ENCODE measurements at regions not wholly inside any gene's neighbourhood (a gene's known extent, or its start where the extent isn't known, plus 50 kb on each side); places are given as distances from the start of the nearest gene placed in this dataset.

DNA sequence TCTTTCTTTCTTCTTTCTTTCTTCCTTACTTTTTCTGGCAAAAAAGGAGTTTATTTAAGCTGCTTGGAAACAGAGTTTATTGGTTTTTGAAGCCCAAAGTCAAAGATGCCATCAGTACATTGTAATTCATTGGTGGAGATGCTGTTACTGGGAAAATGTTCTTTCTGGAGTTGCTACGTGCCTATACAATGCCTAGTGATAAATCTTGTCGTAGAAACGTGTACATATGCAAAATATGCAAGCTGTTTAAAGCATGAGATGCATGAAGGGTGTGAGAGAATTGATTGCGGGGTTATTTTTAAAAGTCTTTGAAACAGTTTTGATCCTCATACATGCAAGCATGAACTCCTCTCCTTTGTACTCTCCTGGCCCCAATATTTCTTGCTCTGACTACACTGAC is 1060.6 kb upstream of the NCAM2 start:
- Mint-ChIP-seq H3K36me3 (ENCODE audit: low read depth, unreplicated experiment) (no peaks in the 10 kb centered on the region), H3K4me3 (ENCODE audit: unreplicated experiment) (no peak overlapping the region), H3K27ac (ENCODE audit: unreplicated experiment) (no peak overlapping the region), H3K4me1 (ENCODE audit: low read depth, unreplicated experiment) (no peaks in the 10 kb centered on the region), H3K9me3 (ENCODE audit: unreplicated experiment) (no peaks in the 10 kb centered on the region), H3K27me3 (ENCODE audit: low read depth, unreplicated experiment) (no peaks in the 10 kb centered on the region)
- FAIRE-seq, result no peak
- Histone ChIP-seq H3K4me3 (ENCODE audit: insufficient read depth, low read depth, low read length) (no peak overlapping the region), H3K36me3 (ENCODE audit: insufficient read depth, low read length) (no peaks in the 10 kb centered on the region), H3K4me1 (ENCODE audit: insufficient read depth, low read length) (no peaks in the 10 kb centered on the region), H3K4me2 (ENCODE audit: low read length) (no peak overlapping the region), H3K27me3 (ENCODE audit: insufficient read depth, low read length) (no peaks in the 10 kb centered on the region), H3K27ac (ENCODE audit: low read depth, low read length) (no peak overlapping the region), H2AFZ (ENCODE audit: low read depth, low read length) (no peak overlapping the region), H3K79me2 (ENCODE audit: insufficient read depth, low read length) (no peaks in the 10 kb centered on the region), H3K9me3 (ENCODE audit: insufficient read depth, low read depth, low read length) (no peaks in the 10 kb centered on the region), H4K20me1 (ENCODE audit: insufficient read depth, low read length) (no peaks in the 10 kb centered on the region), H3K9ac (ENCODE audit: low read length) (no peak overlapping the region)
- no peak for DNase-seq (ENCODE audit: low read depth)
- no peak for TF ChIP-seq EZH2 (IDR thresholded peaks at IDR 0.05; ENCODE audit: insufficient read depth, low read length)
- TF ChIP-seq, protein P1, sequence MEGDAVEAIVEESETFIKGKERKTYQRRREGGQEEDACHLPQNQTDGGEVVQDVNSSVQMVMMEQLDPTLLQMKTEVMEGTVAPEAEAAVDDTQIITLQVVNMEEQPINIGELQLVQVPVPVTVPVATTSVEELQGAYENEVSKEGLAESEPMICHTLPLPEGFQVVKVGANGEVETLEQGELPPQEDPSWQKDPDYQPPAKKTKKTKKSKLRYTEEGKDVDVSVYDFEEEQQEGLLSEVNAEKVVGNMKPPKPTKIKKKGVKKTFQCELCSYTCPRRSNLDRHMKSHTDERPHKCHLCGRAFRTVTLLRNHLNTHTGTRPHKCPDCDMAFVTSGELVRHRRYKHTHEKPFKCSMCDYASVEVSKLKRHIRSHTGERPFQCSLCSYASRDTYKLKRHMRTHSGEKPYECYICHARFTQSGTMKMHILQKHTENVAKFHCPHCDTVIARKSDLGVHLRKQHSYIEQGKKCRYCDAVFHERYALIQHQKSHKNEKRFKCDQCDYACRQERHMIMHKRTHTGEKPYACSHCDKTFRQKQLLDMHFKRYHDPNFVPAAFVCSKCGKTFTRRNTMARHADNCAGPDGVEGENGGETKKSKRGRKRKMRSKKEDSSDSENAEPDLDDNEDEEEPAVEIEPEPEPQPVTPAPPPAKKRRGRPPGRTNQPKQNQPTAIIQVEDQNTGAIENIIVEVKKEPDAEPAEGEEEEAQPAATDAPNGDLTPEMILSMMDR (IDR thresholded peaks at IDR 0.05; ENCODE audit: insufficient read depth, low read depth, low read length), result no peak

DNA sequence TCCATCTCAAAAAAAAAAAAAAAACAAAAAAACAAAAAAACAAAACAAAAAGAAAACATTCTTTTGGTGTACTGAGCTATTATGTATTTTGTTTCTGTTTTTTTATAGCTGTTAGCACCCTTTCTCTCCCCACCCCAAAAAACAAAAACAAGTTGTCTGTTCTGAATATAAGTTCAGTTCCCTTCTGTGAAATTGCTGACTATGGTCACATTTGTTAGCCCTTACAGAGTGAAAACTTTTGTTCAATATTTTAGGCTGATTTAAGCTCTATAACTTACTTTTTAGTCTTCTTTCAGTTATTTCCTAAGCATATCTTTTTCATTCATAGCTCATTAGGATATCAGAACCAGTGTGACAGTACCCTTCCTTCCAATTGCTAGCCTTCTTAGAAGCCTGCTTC is 1056.6 kb upstream of the NCAM2 start:
- DNase-seq (ENCODE audit: low read depth), result no peak
- Histone ChIP-seq H3K9ac (ENCODE audit: low read length) (no peak overlapping the region), H3K4me1 (ENCODE audit: insufficient read depth, low read length) (no peaks in the 10 kb centered on the region), H4K20me1 (ENCODE audit: insufficient read depth, low read length) (no peaks in the 10 kb centered on the region), H3K9me3 (ENCODE audit: insufficient read depth, low read depth, low read length) (no peaks in the 10 kb centered on the region), H3K36me3 (ENCODE audit: insufficient read depth, low read length) (no peaks in the 10 kb centered on the region), H3K79me2 (ENCODE audit: insufficient read depth, low read length) (no peaks in the 10 kb centered on the region), H3K27me3 (ENCODE audit: insufficient read depth, low read length) (no peaks in the 10 kb centered on the region), H2AFZ (ENCODE audit: low read depth, low read length) (no peak overlapping the region), H3K4me3 (ENCODE audit: insufficient read depth, low read depth, low read length) (no peak overlapping the region), H3K27ac (ENCODE audit: low read depth, low read length) (no peak overlapping the region), H3K4me2 (ENCODE audit: low read length) (no peak overlapping the region)
- Mint-ChIP-seq H3K27ac (ENCODE audit: unreplicated experiment) (no peak overlapping the region), H3K27me3 (ENCODE audit: low read depth, unreplicated experiment) (no peaks in the 10 kb centered on the region), H3K36me3 (ENCODE audit: low read depth, unreplicated experiment) (no peaks in the 10 kb centered on the region), H3K9me3 (ENCODE audit: unreplicated experiment) (no peaks in the 10 kb centered on the region), H3K4me3 (ENCODE audit: unreplicated experiment) (no peak overlapping the region), H3K4me1 (ENCODE audit: low read depth, unreplicated experiment) (no peaks in the 10 kb centered on the region)
- no peak for FAIRE-seq
- TF ChIP-seq EZH2 (IDR thresholded peaks at IDR 0.05; ENCODE audit: insufficient read depth, low read length), result no peak
- TF ChIP-seq, protein P1 (IDR thresholded peaks at IDR 0.05; ENCODE audit: insufficient read depth, low read depth, low read length), result no peak

DNA sequence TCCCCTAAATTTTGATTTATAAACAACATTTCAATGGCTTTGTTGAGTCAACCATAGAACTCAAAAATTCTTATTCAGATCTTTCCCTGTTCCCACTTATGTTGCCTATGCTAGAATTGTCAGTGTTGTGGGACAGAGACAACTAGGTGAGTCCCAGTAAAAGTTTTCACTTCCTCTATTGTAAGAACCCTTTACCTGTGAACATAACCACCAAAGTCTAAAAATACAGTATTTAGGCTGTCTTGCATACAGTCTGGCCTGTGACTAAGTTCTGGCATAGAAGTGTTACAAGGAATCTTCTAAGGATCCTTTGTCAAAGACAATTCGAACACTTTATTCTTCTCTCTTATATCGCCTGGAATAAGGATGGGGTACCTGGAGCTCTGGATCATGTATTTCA is 1047.9 kb upstream of the NCAM2 start:
- DNase-seq (ENCODE audit: low read depth) (no peak), FAIRE-seq (no peak)
- Histone ChIP-seq H3K36me3 (ENCODE audit: insufficient read depth, low read length) (no peaks in the 10 kb centered on the region), H4K20me1 (ENCODE audit: insufficient read depth, low read length) (no peaks in the 10 kb centered on the region), H2AFZ (ENCODE audit: low read depth, low read length) (no peak overlapping the region), H3K27me3 (ENCODE audit: insufficient read depth, low read length) (no peaks in the 10 kb centered on the region), H3K79me2 (ENCODE audit: insufficient read depth, low read length) (no peaks in the 10 kb centered on the region), H3K4me3 (ENCODE audit: insufficient read depth, low read depth, low read length) (no peak overlapping the region), H3K9me3 (ENCODE audit: insufficient read depth, low read depth, low read length) (peaks cover 2% of the 10 kb centered on the region), H3K27ac (ENCODE audit: low read depth, low read length) (no peak overlapping the region), H3K4me1 (ENCODE audit: insufficient read depth, low read length) (no peaks in the 10 kb centered on the region), H3K9ac (ENCODE audit: low read length) (no peak overlapping the region), H3K4me2 (ENCODE audit: low read length) (no peak overlapping the region)
- Mint-ChIP-seq H3K4me3 (ENCODE audit: unreplicated experiment) (no peak overlapping the region), H3K27me3 (ENCODE audit: low read depth, unreplicated experiment) (no peaks in the 10 kb centered on the region), H3K9me3 (ENCODE audit: unreplicated experiment) (no peaks in the 10 kb centered on the region), H3K36me3 (ENCODE audit: low read depth, unreplicated experiment) (no peaks in the 10 kb centered on the region), H3K4me1 (ENCODE audit: low read depth, unreplicated experiment) (no peaks in the 10 kb centered on the region), H3K27ac (ENCODE audit: unreplicated experiment) (no peak overlapping the region)
- TF ChIP-seq, protein P1 (IDR thresholded peaks at IDR 0.05; ENCODE audit: insufficient read depth, low read depth, low read length), result no peak
- no peak for TF ChIP-seq EZH2 (IDR thresholded peaks at IDR 0.05; ENCODE audit: insufficient read depth, low read length)

All from astrocyte (in vitro differentiated cells and primary cell).